ENCODE measurements at regions not wholly inside any gene's neighbourhood (a gene's known extent, or its start where the extent isn't known, plus 50 kb on each side); places are given as distances from the start of the nearest gene placed in this dataset.

DNA sequence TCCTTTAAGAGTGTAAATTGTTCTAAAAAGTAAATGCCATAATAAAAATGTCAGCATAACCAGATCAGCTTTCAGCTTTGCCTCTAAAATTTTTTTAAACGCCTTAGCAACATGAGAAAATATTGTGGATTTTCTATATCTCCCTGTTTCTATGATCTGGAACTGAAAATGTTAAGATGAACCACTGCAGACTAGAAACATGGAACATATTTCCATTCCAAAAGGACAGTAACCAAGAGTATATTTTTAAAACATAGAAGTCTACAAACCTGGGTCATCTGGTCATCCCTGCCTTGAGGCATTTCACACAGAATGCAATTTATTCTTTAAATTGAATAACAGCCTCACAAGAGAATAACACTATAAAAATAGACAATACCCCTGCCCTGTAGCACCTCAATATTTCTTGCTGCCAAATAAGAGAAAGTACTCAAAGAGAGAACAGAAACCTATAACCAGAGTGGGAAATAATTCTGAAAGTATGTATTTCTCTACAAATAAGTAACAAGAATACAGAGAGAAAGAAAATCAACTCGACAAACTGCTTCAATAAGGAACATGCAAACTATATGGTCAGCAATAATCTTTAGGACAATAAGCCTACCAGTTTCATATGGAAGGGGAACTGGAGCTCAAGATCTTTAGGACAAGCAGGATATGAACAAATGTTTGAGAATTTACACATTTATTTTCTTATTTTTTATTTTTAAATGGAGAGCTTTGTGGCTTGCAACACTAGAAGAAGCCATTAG lies 949.0 kb downstream of the EPHA3 start:
- H3K27me3 ChIP-seq, result no peaks in the 10 kb centered on the region
- no peak for TF ChIP-seq CTCF (IDR thresholded peaks at IDR 0.05; ENCODE audit: low read depth, low read length)
- H3K9me3 ChIP-seq, result no peaks in the 10 kb centered on the region
- no peaks in the 10 kb centered on the region for H3K36me3 ChIP-seq
- DNase-seq, result no peak
- H3K4me1 ChIP-seq, result no peaks in the 10 kb centered on the region
- no peak overlapping the region for H3K4me3 ChIP-seq (ENCODE audit: low read depth, low read length)

- DNase-seq, result no peak
- Histone ChIP-seq H3K4me1 (no peaks in the 10 kb centered on the region), H3K36me3 (no peaks in the 10 kb centered on the region), H3K4me3 (ENCODE audit: low read depth, low read length) (no peak overlapping the region), H3K27me3 (no peaks in the 10 kb centered on the region), H3K9me3 (no peaks in the 10 kb centered on the region)
- no peak for TF ChIP-seq CTCF (IDR thresholded peaks at IDR 0.05; ENCODE audit: low read depth, low read length)
Observed at GRCh38 chr3:90062016-90062415, 954.6 kb downstream of the EPHA3 start.

DNA sequence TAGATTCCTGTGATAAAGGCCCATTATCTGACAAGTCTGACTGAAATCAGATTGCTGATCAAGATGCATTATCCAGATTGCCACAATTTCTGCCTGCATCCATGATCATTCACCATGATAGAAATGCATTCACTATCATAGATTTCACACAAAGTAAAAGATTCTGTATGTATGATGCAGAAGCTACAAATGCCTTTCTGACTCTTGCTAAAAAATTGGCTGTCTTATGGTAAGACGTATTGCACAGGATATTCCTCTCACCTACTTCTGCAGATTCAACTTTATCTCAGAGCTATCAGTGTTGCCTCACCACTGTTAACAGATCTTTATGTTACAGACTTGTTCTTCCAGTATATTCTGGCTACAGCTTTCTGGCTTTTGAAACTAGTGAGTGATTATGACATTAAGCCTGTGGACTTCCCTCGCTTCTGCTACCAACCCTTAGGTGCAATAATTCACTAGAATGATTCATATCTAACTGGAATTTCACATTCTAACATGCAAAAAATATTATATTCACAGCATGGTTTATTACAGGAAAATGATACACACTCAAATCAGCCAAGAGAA lies 955.3 kb downstream of the EPHA3 start:
- no peaks in the 10 kb centered on the region for H3K9me3 ChIP-seq
- DNase-seq, result no peak
- H3K4me1 ChIP-seq, result no peaks in the 10 kb centered on the region
- H3K36me3 ChIP-seq, result no peaks in the 10 kb centered on the region
- H3K4me3 ChIP-seq (ENCODE audit: low read depth, low read length), result no peak overlapping the region
- TF ChIP-seq CTCF (IDR thresholded peaks at IDR 0.05; ENCODE audit: low read depth, low read length), result no peak
- H3K27me3 ChIP-seq, result no peaks in the 10 kb centered on the region

DNA sequence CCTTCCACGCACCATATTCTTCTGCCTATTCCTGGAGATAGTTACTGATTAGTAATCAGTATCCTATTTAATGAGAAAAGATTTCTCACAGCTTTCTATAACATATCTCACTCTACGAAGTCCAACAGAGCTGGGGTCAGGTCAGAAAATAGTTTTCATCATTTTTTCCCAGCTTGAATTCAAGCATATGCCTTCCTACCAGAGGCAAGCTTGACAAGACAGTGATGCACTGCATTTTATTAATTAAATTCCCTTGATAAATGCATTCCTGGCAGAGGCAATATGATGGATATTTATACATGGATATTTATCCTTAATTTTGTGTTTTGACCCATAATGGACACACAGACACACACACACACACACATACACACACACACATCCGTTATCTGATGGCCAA lies 961.4 kb downstream of the EPHA3 start:
- no peaks in the 10 kb centered on the region for H3K4me1 ChIP-seq
- H3K36me3 ChIP-seq, result no peaks in the 10 kb centered on the region
- no peaks in the 10 kb centered on the region for H3K9me3 ChIP-seq
- no peak overlapping the region for H3K4me3 ChIP-seq (ENCODE audit: low read depth, low read length)
- no peak for DNase-seq
- TF ChIP-seq CTCF (IDR thresholded peaks at IDR 0.05; ENCODE audit: low read depth, low read length), result no peak
- no peaks in the 10 kb centered on the region for H3K27me3 ChIP-seq

- no peak for DNase-seq
- Histone ChIP-seq H3K4me1 (no peaks in the 10 kb centered on the region), H3K9me3 (no peaks in the 10 kb centered on the region), H3K27me3 (no peaks in the 10 kb centered on the region), H3K36me3 (no peaks in the 10 kb centered on the region), H3K4me3 (ENCODE audit: low read depth, low read length) (no peak overlapping the region)
- TF ChIP-seq CTCF (IDR thresholded peaks at IDR 0.05; ENCODE audit: low read depth, low read length), result no peak
Observed at GRCh38 chr3:90069748-90070147, 962.3 kb downstream of the EPHA3 start.

GRCh38 chr3:90076136-90076535 lies 968.7 kb downstream of the EPHA3 start:
- TF ChIP-seq CTCF (IDR thresholded peaks at IDR 0.05; ENCODE audit: low read depth, low read length), result no peak
- no peak for DNase-seq
- no peaks in the 10 kb centered on the region for H3K36me3 ChIP-seq

More at GRCh38 chr3:90076136-90076535, 968.7 kb downstream of the EPHA3 start:
- H3K4me3 ChIP-seq (ENCODE audit: low read depth, low read length), result no peak overlapping the region
- no peaks in the 10 kb centered on the region for H3K4me1 ChIP-seq
- no peaks in the 10 kb centered on the region for H3K27me3 ChIP-seq
- no peaks in the 10 kb centered on the region for H3K9me3 ChIP-seq
